CD4-positive, alpha-beta T cell (primary cell): ENCODE measurements at regions not wholly inside any gene's neighbourhood (a gene's known extent, or its start where the extent isn't known, plus 50 kb on each side); places are given as distances from the start of the nearest gene placed in this dataset.
A peak's percentile ranks its signal among the peaks of the same experiment; 100 is the strongest.

Experiments used
- ATAC-seq: fragments of 200-7000 bp; cut with Tn5 transposase; one replicate; pipeline ENCODE4 v1.10.0; 2022; ENCODE audit warnings: mild to moderate bottlenecking; ENCODE audit not compliant: poor library complexity
- CTCF ChIA-PET: fragments of 350-600 bp; sonication (Branson Sonifier 250); formaldehyde crosslinking; loops from one replicate; lab custom pipeline; 2021; ENCODE audit warnings: antibody characterized with exemption, inconsistent platforms; lab: Charles Lee
- POLR2A ChIA-PET: fragments of 350-600 bp; sonication (Branson Sonifier 250); formaldehyde crosslinking; loops from one replicate; lab custom pipeline; 2021; ENCODE audit warnings: antibody characterized with exemption, inconsistent platforms; lab: Charles Lee
- DNase-seq, 14 experiments: peaks; one replicate each; pipeline ENCODE4 v3.0.0-alpha.2; 2013 to 2020; ENCODE audit warnings: mixed read lengths in 2 of 14
- H3K27ac ChIP-seq, 2 donors: one replicate each; pipeline versions ENCODE4 v1.5.1 to v1.7.0; 2013; ENCODE audit warnings: low read length in 2 of 2, low read depth in 1 of 2, mild to moderate bottlenecking in 1 of 2
- H3K27me3 ChIP-seq, 2 experiments: 1 replicate in 1 of 2; 2 replicates in 1 of 2; pipeline versions ENCODE4 v1.6.1 to v1.7.0; 2013; ENCODE audit warnings: low read length in 2 of 2, control low read depth in 1 of 2, mild to moderate bottlenecking in 1 of 2, moderate library complexity in 1 of 2; ENCODE audit not compliant: insufficient read depth in 2 of 2, control insufficient read depth in 1 of 2
- H3K36me3 ChIP-seq: one replicate; pipeline ENCODE4 v1.6.1; 2013; ENCODE audit warnings: low read length, control low read depth; ENCODE audit not compliant: insufficient read depth
- H3K4me1 ChIP-seq: one replicate; pipeline ENCODE4 v1.6.1; 2013; ENCODE audit warnings: low read length, control low read depth; ENCODE audit not compliant: insufficient read depth
- H3K4me3 ChIP-seq: one replicate; pipeline ENCODE4 v1.5.1; 2013; ENCODE audit warnings: mild to moderate bottlenecking, low read length, moderate library complexity
- H3K9me3 ChIP-seq, 2 experiments: 1 replicate in 1 of 2; 2 replicates in 1 of 2; pipeline versions ENCODE4 v1.6.1 to v1.7.0; 2013; ENCODE audit warnings: low read length in 2 of 2, mild to moderate bottlenecking in 2 of 2, control low read depth in 1 of 2, moderate library complexity in 1 of 2; ENCODE audit not compliant: control insufficient read depth in 1 of 2, insufficient read depth in 1 of 2
- H3K27ac Mint-ChIP-seq: one replicate; pipeline ENCODE4 v1.8.0; 2020; ENCODE audit warnings: mixed read lengths
- H3K27me3 Mint-ChIP-seq: one replicate; pipeline ENCODE4 v1.8.0; 2021; ENCODE audit warnings: mixed read lengths
- H3K36me3 Mint-ChIP-seq: one replicate; pipeline ENCODE4 v1.8.0; 2021; ENCODE audit warnings: low read depth, mixed read lengths
- H3K4me1 Mint-ChIP-seq: one replicate; pipeline ENCODE4 v1.8.0; 2021; ENCODE audit warnings: low read depth, mixed read lengths
- H3K4me3 Mint-ChIP-seq: one replicate; pipeline ENCODE4 v1.8.0; 2020; ENCODE audit warnings: mild to moderate bottlenecking, mixed read lengths
- H3K9me3 Mint-ChIP-seq: one replicate; pipeline ENCODE4 v1.8.0; 2020; ENCODE audit warnings: mixed read lengths
- CTCF ChIP-seq: fragments of 200-600 bp; IDR thresholded peaks from one replicate; pipeline ENCODE4 v1.8.0; 2022; ENCODE audit warnings: antibody characterized with exemption, mild to moderate bottlenecking
- intact Hi-C, 2 experiments: fragments of 100-400 bp; cut with DNase I in 1 of 2; cut with micrococcal nuclease in 1 of 2; formaldehyde crosslinking; loops; one replicate each; pipeline versions ENCODE4 v1.15.1 to v1.9.0; 2023 to 2025; cut with DNase I, micrococcal nuclease

DNA sequence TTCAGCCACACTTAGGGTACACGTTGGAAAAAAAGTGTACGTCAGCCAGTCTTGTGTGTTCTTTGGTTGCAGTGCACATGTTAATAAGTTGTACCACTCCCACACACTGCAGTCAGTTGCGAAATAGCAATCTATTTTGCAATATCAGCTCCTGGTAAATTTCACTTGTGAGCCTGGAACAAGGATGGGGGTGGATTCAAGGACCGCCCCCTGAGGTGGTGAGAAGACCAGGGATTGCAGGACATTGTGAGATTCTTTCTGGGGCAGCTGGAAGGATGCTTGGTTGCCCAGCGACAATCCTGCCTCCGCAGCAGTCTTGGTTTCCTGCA, 78.6 kb upstream of the ZFHX3 start:
- Mint-ChIP-seq H3K36me3 (no peaks in the 10 kb centered on the region), H3K27me3 (no peaks in the 10 kb centered on the region), H3K27ac (no peak overlapping the region), H3K9me3 (peaks cover 2% of the 10 kb centered on the region), H3K4me1 (peaks cover 12% of the 10 kb centered on the region), H3K4me3 (no peak overlapping the region)
- DNase-seq: no peak
- Histone ChIP-seq H3K27me3 (no peaks in the 10 kb centered on the region), H3K4me3 (no peak overlapping the region), H3K27ac (no peak overlapping the region), H3K9me3 (peaks cover 0 to 7% of the 10 kb centered on the region in 2 experiments), H3K4me1 (peaks cover 11% of the 10 kb centered on the region), H3K36me3 (no peaks in the 10 kb centered on the region)
- no peak for TF ChIP-seq CTCF
- POLR2A ChIA-PET: no interaction called here
- CTCF ChIA-PET: no interaction called here
- intact Hi-C loops: no loop called here
- ATAC-seq: no peak

DNA sequence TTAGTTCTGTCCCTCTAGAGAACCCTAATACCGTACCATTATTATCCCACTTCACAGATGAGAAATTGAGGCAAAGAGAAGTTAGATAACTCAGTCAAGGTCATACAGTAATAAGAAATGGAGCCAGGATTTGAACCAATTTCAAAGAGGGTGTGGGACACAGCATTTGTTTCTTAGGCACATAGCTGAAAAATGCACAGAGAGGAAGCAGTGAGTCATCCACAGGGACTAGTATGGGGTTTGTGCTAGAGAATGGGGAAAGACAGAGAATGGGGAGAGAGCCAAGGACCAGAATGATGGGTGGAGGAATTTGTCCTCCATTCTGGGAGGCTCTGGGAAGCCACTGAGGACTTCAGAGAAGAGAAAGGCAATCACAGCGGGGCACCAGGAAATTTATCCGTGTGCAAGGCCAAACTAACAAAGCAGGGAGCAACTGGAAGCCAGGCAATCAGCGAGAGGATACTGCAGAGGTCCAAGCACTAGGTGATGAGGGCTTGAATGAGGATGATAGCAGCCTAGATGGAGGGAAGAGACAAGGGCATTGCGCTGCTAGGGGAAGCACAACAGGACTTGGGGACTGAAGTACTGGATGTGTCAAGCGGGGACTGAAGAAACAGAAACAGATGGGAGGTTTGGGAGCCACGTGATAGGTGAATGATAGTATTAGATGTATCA, 78.1 kb upstream of the ZFHX3 start:
- Mint-ChIP-seq H3K27me3 (no peaks in the 10 kb centered on the region), H3K4me1 (peaks cover 12% of the 10 kb centered on the region), H3K9me3 (peaks cover 2% of the 10 kb centered on the region), H3K36me3 (no peaks in the 10 kb centered on the region), H3K27ac (no peak overlapping the region), H3K4me3 (no peak overlapping the region)
- no peak for ATAC-seq
- TF ChIP-seq CTCF: no peak
- no peaks in the 10 kb centered on the region for H3K27me3 ChIP-seq
- peaks cover 11% of the 10 kb centered on the region for H3K4me1 ChIP-seq
- intact Hi-C loops: no loop called here
- ChIA-PET CTCF (no interaction called here), POLR2A (no interaction called here)
- no peak overlapping the region for H3K4me3 ChIP-seq
- peak in 1 of 14 experiments; percentile 18 for DNase-seq
- no peak overlapping the region for H3K27ac ChIP-seq
- no peaks in the 10 kb centered on the region for H3K36me3 ChIP-seq
- peaks cover 0 to 7% of the 10 kb centered on the region in 2 experiments for H3K9me3 ChIP-seq

DNA sequence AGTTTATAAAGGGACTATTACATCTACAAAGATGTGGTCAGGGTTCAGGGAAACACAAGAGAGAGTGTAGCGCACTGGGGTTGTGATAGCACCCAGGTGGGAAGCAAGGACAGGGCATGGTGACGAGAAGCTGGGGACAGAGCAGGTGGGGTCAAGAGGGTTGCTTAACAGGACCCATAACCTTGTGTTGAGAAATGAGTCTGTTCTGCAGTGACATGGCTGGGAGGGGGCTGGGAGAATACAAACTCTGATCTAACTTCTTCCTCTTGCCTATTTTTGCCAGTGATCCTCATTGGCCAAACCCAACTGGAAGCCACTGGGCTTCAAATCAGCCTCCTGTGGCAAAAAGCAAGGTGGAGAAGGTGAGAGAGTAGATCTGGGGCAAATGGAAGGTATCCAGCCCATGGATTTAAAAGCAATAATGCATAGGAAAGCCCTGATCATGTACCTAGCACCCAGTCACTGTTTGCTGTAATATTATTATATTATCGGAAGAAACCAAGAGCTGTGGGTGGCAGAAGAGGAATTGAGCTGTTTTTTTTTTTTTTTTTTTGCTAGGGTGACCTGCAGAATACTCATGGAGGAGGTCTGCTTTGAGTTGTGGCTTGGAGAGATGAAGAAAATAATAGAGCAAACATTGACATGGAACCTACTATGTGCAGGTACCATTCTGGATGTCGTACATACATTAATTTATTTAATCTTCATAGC, 76.9 kb upstream of the ZFHX3 start:
- no peak for DNase-seq
- H3K4me3 Mint-ChIP-seq: no peak overlapping the region
- ChIA-PET CTCF (interaction anchor here (0.6 kb wide), 1 partner anchor 92 kb away, joined by 3 read pairs; no protein-coding TSS in a partner anchor), POLR2A (no interaction called here)
- peaks cover 12% of the 10 kb centered on the region for H3K4me1 Mint-ChIP-seq
- no peaks in the 10 kb centered on the region for H3K27me3 ChIP-seq
- peaks cover 2% of the 10 kb centered on the region for H3K9me3 Mint-ChIP-seq
- no peak overlapping the region for H3K27ac ChIP-seq
- ATAC-seq: no peak
- intact Hi-C loops: no loop called here
- peaks cover 0 to 7% of the 10 kb centered on the region in 2 experiments for H3K9me3 ChIP-seq
- H3K27ac Mint-ChIP-seq: no peak overlapping the region
- H3K27me3 Mint-ChIP-seq: no peaks in the 10 kb centered on the region
- H3K36me3 ChIP-seq: no peaks in the 10 kb centered on the region
- H3K4me3 ChIP-seq: no peak overlapping the region
- no peaks in the 10 kb centered on the region for H3K36me3 Mint-ChIP-seq
- H3K4me1 ChIP-seq: peaks cover 11% of the 10 kb centered on the region
- no peak for TF ChIP-seq CTCF
